H9 (cell line): ENCODE measurements at regions not wholly inside any gene's neighbourhood (a gene's known extent, or its start where the extent isn't known, plus 50 kb on each side); places are given as distances from the start of the nearest gene placed in this dataset.

Experiments
- DNase-seq: peaks from one replicate; pipeline ENCODE4 v3.0.0-alpha.2; 2017
- H2AFZ ChIP-seq: one replicate; pipeline ENCODE4 v1.6.1; 2013; ENCODE audit warnings: mild to moderate bottlenecking, low read length, control low read depth, moderate library complexity
- H2AK5ac ChIP-seq: 2 replicates; pipeline ENCODE4 v1.6.1; 2013; ENCODE audit warnings: low read length, control low read depth, mixed read lengths; ENCODE audit not compliant: insufficient read length
- H2BK120ac ChIP-seq: one replicate; pipeline ENCODE4 v1.6.1; 2013; ENCODE audit warnings: low read depth, mild to moderate bottlenecking, low read length, control low read depth, inconsistent platforms; ENCODE audit not compliant: poor library complexity, severe bottlenecking
- H2BK12ac ChIP-seq: 2 replicates; pipeline ENCODE4 v1.6.1; 2013; ENCODE audit warnings: low read length, control low read depth, mixed read lengths, low read depth; ENCODE audit not compliant: insufficient read length
- H2BK15ac ChIP-seq: 2 replicates; pipeline ENCODE4 v1.6.1; 2013; ENCODE audit warnings: low read depth, low read length, control low read depth
- H2BK20ac ChIP-seq: one replicate; pipeline ENCODE4 v1.6.1; 2013; ENCODE audit warnings: low read depth, mild to moderate bottlenecking, low read length, control low read depth, inconsistent platforms; ENCODE audit not compliant: poor library complexity, severe bottlenecking
- H2BK5ac ChIP-seq: 2 replicates; pipeline ENCODE4 v1.6.1; 2013; ENCODE audit warnings: low read length, control low read depth, mixed read lengths; ENCODE audit not compliant: insufficient read length
- H3K14ac ChIP-seq: 2 replicates; pipeline ENCODE4 v1.6.1; 2013; ENCODE audit warnings: low read length, control low read depth; ENCODE audit not compliant: insufficient read depth
- H3K18ac ChIP-seq: 2 replicates; pipeline ENCODE4 v1.6.1; 2013; ENCODE audit warnings: low read depth, mild to moderate bottlenecking, mixed read lengths, low read length, control low read depth; ENCODE audit not compliant: insufficient read length
- H3K23ac ChIP-seq: 2 replicates; pipeline ENCODE4 v1.6.1; 2013; ENCODE audit warnings: low read length, control low read depth, mixed read lengths, low read depth; ENCODE audit not compliant: insufficient read length
- H3K23me2 ChIP-seq: 2 replicates; pipeline ENCODE4 v1.6.1; 2013; ENCODE audit warnings: low read depth, mild to moderate bottlenecking, mixed read lengths, low read length, control low read depth; ENCODE audit not compliant: insufficient read length, poor library complexity, severe bottlenecking
- H3K27ac ChIP-seq: 2 replicates; pipeline ENCODE4 v1.5.1; 2013; ENCODE audit warnings: low read length, control low read depth, mixed read lengths, low read depth; ENCODE audit not compliant: insufficient read length
- H3K27me3 ChIP-seq: 2 replicates; pipeline ENCODE4 v1.6.1; 2013; ENCODE audit warnings: low read length, control low read depth, inconsistent platforms; ENCODE audit not compliant: insufficient read depth
- H3K4ac ChIP-seq: 2 replicates; pipeline ENCODE4 v1.6.1; 2013; ENCODE audit warnings: low read depth, mild to moderate bottlenecking, control low read depth, inconsistent platforms, low read length, moderate library complexity
- H3K4me1 ChIP-seq: 2 replicates; pipeline ENCODE4 v1.6.1; 2013; ENCODE audit warnings: low read length, control low read depth, inconsistent platforms; ENCODE audit not compliant: insufficient read depth
- H3K4me2 ChIP-seq: 2 replicates; pipeline ENCODE4 v1.6.1; 2013; ENCODE audit warnings: low read length, control low read depth, mixed read lengths; ENCODE audit not compliant: insufficient read length, insufficient read depth
- H3K56ac ChIP-seq: 2 replicates; pipeline ENCODE4 v1.6.1; 2013; ENCODE audit warnings: low read depth, mild to moderate bottlenecking, mixed read lengths, low read length, control low read depth; ENCODE audit not compliant: insufficient read length
- H3K79me1 ChIP-seq: 2 replicates; pipeline ENCODE4 v1.6.1; 2013; ENCODE audit warnings: low read depth, mild to moderate bottlenecking, moderate library complexity, low read length, control low read depth, inconsistent platforms; ENCODE audit not compliant: insufficient read depth, poor library complexity, severe bottlenecking
- H3K79me2 ChIP-seq: 2 replicates; pipeline ENCODE4 v1.6.1; 2013; ENCODE audit warnings: low read length, control low read depth, inconsistent platforms; ENCODE audit not compliant: insufficient read depth
- H3K9ac ChIP-seq: 2 replicates; pipeline ENCODE4 v1.6.1; 2013; ENCODE audit warnings: low read length, control low read depth, mixed read lengths; ENCODE audit not compliant: insufficient read length; ENCODE audit errors: extremely low read depth
- H3K9me3 ChIP-seq: one replicate; pipeline ENCODE4 v1.6.1; 2013; ENCODE audit warnings: low read depth, low read length, inconsistent platforms; ENCODE audit not compliant: control insufficient read depth
- H3T11ph ChIP-seq: one replicate; pipeline ENCODE4 v1.6.1; 2013; ENCODE audit warnings: mild to moderate bottlenecking, low read length, control low read depth, inconsistent platforms
- H4K20me1 ChIP-seq: one replicate; pipeline ENCODE4 v1.6.1; 2013; ENCODE audit not compliant: control insufficient read depth, insufficient read length, insufficient read depth
- H4K5ac ChIP-seq: 2 replicates; pipeline ENCODE4 v1.6.1; 2013; ENCODE audit warnings: low read depth, mild to moderate bottlenecking, mixed read lengths, low read length, control low read depth; ENCODE audit not compliant: insufficient read length
- H4K8ac ChIP-seq: replicated peaks from 2 replicates; pipeline ENCODE4 v1.6.1; 2013; ENCODE audit warnings: low read length, control low read depth, mixed read lengths, low read depth; ENCODE audit not compliant: insufficient read length
- H4K91ac ChIP-seq: 2 replicates; pipeline ENCODE4 v1.6.1; 2013; ENCODE audit warnings: low read depth, mild to moderate bottlenecking, moderate library complexity, mixed read lengths, low read length, control low read depth; ENCODE audit not compliant: insufficient read length
- H3K27ac Mint-ChIP-seq, 3 experiments: 2 replicates in 2 of 3; 3 replicates in 1 of 3; pipeline ENCODE4 v1.8.0; 2020 to 2021; ENCODE audit warnings: mixed read lengths in 3 of 3, mild to moderate bottlenecking in 1 of 3, moderate library complexity in 1 of 3
- H3K27me3 Mint-ChIP-seq: 2 replicates; pipeline ENCODE4 v1.8.0; 2021; ENCODE audit warnings: low read depth, mild to moderate bottlenecking, moderate library complexity, mixed read lengths
- H3K36me3 Mint-ChIP-seq, 3 experiments: 2 replicates in 2 of 3; 3 replicates in 1 of 3; pipeline ENCODE4 v1.8.0; 2020 to 2021; ENCODE audit warnings: low read depth in 3 of 3, mixed read lengths in 3 of 3; ENCODE audit not compliant: insufficient read depth in 1 of 3
- H3K4me1 Mint-ChIP-seq, 2 experiments: 2 replicates each; pipeline ENCODE4 v1.8.0; 2020; ENCODE audit warnings: mixed read lengths in 2 of 2
- H3K4me3 Mint-ChIP-seq, 2 experiments: 2 replicates in 1 of 2; 3 replicates in 1 of 2; pipeline ENCODE4 v1.8.0; 2020 to 2021; ENCODE audit warnings: mild to moderate bottlenecking in 2 of 2, mixed read lengths in 2 of 2, moderate library complexity in 1 of 2
- H3K9me3 Mint-ChIP-seq, 2 experiments: 2 replicates in 1 of 2; 3 replicates in 1 of 2; pipeline ENCODE4 v1.8.0; 2020; ENCODE audit warnings: mild to moderate bottlenecking in 2 of 2, mixed read lengths in 2 of 2, moderate library complexity in 1 of 2
- WGBS: extraction: QIAGEN DNeasy Blood & Tissue Kit; methylation state at CpG from one replicate; pipeline ENCODE4 v1.1.7; 2013; ENCODE audit warnings: missing lambda C conversion rate, low lambda C conversion rate, mixed read lengths; ENCODE audit not compliant: insufficient read length; ENCODE audit errors: extremely low coverage; 5-methylcytosine and 5-hydroxymethylcytosine counted together
- TF ChIP-seq, protein P1 (sequence below): fragments of 200-600 bp; sonication (generic); conservative IDR thresholded peaks from 3 replicates; pipeline ENCODE4 v1.8.0; 2021; ENCODE audit warnings: antibody characterized with exemption, mild to moderate bottlenecking

DNA sequence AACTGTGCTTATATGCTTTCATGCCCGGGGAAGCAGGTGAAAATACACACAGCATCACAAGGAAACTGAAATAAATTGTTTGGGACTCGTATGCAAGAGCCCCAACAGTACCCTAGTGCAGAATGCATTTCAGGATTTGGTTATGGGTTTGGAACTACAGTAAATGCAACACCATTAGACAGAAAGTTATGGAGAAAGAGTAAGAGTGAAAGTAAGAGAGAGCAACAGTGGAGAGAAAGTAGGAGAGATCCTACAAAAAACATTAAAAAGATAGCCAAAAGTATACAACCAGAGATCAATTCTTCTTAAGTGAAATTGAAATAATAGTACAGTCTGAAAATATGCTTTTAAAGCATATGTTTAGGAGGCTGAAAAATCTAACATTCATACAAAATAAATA is 231.1 kb downstream of the TFEC start:
- Histone ChIP-seq H2BK20ac (no peak overlapping the region), H3K4me1 (no peaks in the 10 kb centered on the region), H2AK5ac (no peak overlapping the region), H2AFZ (no peak overlapping the region), H3K23me2 (no peaks in the 10 kb centered on the region), H3K27me3 (no peaks in the 10 kb centered on the region), H2BK5ac (no peak overlapping the region), H2BK15ac (no peak overlapping the region), H2BK12ac (no peak overlapping the region), H3K79me2 (no peaks in the 10 kb centered on the region), H3T11ph (no peak overlapping the region), H2BK120ac (no peak overlapping the region), H3K27ac (no peak overlapping the region), H3K4ac (no peak overlapping the region), H3K18ac (no peak overlapping the region), H4K5ac (no peak overlapping the region), H3K56ac (no peak overlapping the region), H3K9me3 (no peaks in the 10 kb centered on the region), H4K8ac (no peak overlapping the region), H3K23ac (no peak overlapping the region), H3K14ac (no peak overlapping the region), H4K20me1 (no peaks in the 10 kb centered on the region), H3K4me2 (no peak overlapping the region), H3K9ac (no peak overlapping the region), H3K79me1 (no peaks in the 10 kb centered on the region), H4K91ac (no peak overlapping the region)
- DNase-seq: no peak
- TF ChIP-seq, protein P1, sequence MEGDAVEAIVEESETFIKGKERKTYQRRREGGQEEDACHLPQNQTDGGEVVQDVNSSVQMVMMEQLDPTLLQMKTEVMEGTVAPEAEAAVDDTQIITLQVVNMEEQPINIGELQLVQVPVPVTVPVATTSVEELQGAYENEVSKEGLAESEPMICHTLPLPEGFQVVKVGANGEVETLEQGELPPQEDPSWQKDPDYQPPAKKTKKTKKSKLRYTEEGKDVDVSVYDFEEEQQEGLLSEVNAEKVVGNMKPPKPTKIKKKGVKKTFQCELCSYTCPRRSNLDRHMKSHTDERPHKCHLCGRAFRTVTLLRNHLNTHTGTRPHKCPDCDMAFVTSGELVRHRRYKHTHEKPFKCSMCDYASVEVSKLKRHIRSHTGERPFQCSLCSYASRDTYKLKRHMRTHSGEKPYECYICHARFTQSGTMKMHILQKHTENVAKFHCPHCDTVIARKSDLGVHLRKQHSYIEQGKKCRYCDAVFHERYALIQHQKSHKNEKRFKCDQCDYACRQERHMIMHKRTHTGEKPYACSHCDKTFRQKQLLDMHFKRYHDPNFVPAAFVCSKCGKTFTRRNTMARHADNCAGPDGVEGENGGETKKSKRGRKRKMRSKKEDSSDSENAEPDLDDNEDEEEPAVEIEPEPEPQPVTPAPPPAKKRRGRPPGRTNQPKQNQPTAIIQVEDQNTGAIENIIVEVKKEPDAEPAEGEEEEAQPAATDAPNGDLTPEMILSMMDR: no peak
- Mint-ChIP-seq H3K36me3 (no peaks in the 10 kb centered on the region), H3K27ac (no peak overlapping the region), H3K9me3 (no peaks in the 10 kb centered on the region), H3K4me3 (no peak overlapping the region), H3K4me1 (peaks cover 5 to 13% of the 10 kb centered on the region in 2 experiments), H3K27me3 (no peaks in the 10 kb centered on the region)
- no CpG with 5 or more reads among the region's 2 CpGs for WGBS
